ENCODE measurements at regions not wholly inside any gene's neighbourhood (a gene's known extent, or its start where the extent isn't known, plus 50 kb on each side); places are given as distances from the start of the nearest gene placed in this dataset.

DNA sequence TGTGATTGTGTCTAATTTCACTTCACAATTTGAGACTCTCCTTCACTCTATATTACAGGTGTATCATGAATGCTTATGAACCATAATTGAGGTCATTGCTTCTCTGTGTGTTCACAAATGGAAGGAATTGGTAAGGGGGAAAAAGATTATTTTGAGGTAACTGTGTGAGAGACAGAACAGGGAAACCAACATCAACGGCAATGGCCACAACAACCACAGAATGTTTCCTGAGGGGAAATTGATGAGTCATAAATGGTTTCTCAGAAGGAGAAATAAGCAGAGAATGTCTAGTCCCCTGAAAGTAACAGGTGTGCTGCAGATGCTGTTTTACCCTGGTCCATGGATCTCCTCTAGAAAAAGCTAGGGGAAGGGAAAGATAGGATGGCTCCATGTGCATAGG lies 361.2 kb upstream of the GALNT5 start:
- Histone ChIP-seq H3K27me3 (ENCODE audit: insufficient read depth, low read depth) (peaks cover 24% of the 10 kb centered on the region; the same call in 1 of the 2 replicates), H3K4me1 (ENCODE audit: low read depth, poor library complexity, severe bottlenecking) (peaks cover 37% of the 10 kb centered on the region), H3K27ac (no peak overlapping the region), H3K9ac (no peak overlapping the region), H3K4me3 (IDR thresholded peaks at IDR 0.05; ENCODE audit: insufficient read depth, low read depth, low read length) (peak overlapping the region; percentile 51), H4K20me1 (ENCODE audit: insufficient read depth) (no peaks in the 10 kb centered on the region), H3K79me2 (ENCODE audit: insufficient read depth, low read depth) (no peaks in the 10 kb centered on the region), H3K4me2 (peak overlapping the region; percentile 59), H2AFZ (ENCODE audit: low read depth) (no peak overlapping the region), H3K36me3 (ENCODE audit: insufficient read depth) (no peaks in the 10 kb centered on the region)
- TF ChIP-seq, protein P1, sequence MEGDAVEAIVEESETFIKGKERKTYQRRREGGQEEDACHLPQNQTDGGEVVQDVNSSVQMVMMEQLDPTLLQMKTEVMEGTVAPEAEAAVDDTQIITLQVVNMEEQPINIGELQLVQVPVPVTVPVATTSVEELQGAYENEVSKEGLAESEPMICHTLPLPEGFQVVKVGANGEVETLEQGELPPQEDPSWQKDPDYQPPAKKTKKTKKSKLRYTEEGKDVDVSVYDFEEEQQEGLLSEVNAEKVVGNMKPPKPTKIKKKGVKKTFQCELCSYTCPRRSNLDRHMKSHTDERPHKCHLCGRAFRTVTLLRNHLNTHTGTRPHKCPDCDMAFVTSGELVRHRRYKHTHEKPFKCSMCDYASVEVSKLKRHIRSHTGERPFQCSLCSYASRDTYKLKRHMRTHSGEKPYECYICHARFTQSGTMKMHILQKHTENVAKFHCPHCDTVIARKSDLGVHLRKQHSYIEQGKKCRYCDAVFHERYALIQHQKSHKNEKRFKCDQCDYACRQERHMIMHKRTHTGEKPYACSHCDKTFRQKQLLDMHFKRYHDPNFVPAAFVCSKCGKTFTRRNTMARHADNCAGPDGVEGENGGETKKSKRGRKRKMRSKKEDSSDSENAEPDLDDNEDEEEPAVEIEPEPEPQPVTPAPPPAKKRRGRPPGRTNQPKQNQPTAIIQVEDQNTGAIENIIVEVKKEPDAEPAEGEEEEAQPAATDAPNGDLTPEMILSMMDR (conservative IDR thresholded peaks at IDR 0.05; ENCODE audit: low read depth, low read length): no peak

GRCh38 chr2:156897548-156897947 lies 360.0 kb upstream of the GALNT5 start:
- peaks cover 24% of the 10 kb centered on the region; the same call in 1 of the 2 replicates for H3K27me3 ChIP-seq (ENCODE audit: insufficient read depth, low read depth)
- H3K4me2 ChIP-seq: no peak overlapping the region
- no peak overlapping the region for H3K4me3 ChIP-seq (IDR thresholded peaks at IDR 0.05; ENCODE audit: insufficient read depth, low read depth, low read length)
- H3K9ac ChIP-seq: no peak overlapping the region
- TF ChIP-seq, protein P1 (conservative IDR thresholded peaks at IDR 0.05; ENCODE audit: low read depth, low read length): no peak
- no peak overlapping the region for H3K27ac ChIP-seq
- H4K20me1 ChIP-seq (ENCODE audit: insufficient read depth): no peaks in the 10 kb centered on the region
- no peak overlapping the region for H2AFZ ChIP-seq (ENCODE audit: low read depth)
- H3K79me2 ChIP-seq (ENCODE audit: insufficient read depth, low read depth): no peaks in the 10 kb centered on the region
- no peaks in the 10 kb centered on the region for H3K36me3 ChIP-seq (ENCODE audit: insufficient read depth)
- H3K4me1 ChIP-seq (ENCODE audit: low read depth, poor library complexity, severe bottlenecking): peaks cover 33% of the 10 kb centered on the region

- H3K79me2 ChIP-seq (ENCODE audit: insufficient read depth, low read depth): no peaks in the 10 kb centered on the region
- peaks cover 12% of the 10 kb centered on the region; the same call in 1 of the 2 replicates for H3K27me3 ChIP-seq (ENCODE audit: insufficient read depth, low read depth)
- no peak overlapping the region for H3K4me3 ChIP-seq (IDR thresholded peaks at IDR 0.05; ENCODE audit: insufficient read depth, low read depth, low read length)
- H2AFZ ChIP-seq (ENCODE audit: low read depth): no peak overlapping the region
- H3K36me3 ChIP-seq (ENCODE audit: insufficient read depth): no peaks in the 10 kb centered on the region
- no peaks in the 10 kb centered on the region for H4K20me1 ChIP-seq (ENCODE audit: insufficient read depth)
- TF ChIP-seq, protein P1 (conservative IDR thresholded peaks at IDR 0.05; ENCODE audit: low read depth, low read length): no peak
- peaks cover 11% of the 10 kb centered on the region for H3K4me1 ChIP-seq (ENCODE audit: low read depth, poor library complexity, severe bottlenecking)
- H3K27ac ChIP-seq: no peak overlapping the region
- no peak overlapping the region for H3K4me2 ChIP-seq
- no peak overlapping the region for H3K9ac ChIP-seq
These were observed 356.0 kb upstream of the GALNT5 start for GRCh38 chr2:156901373-156902031.

DNA sequence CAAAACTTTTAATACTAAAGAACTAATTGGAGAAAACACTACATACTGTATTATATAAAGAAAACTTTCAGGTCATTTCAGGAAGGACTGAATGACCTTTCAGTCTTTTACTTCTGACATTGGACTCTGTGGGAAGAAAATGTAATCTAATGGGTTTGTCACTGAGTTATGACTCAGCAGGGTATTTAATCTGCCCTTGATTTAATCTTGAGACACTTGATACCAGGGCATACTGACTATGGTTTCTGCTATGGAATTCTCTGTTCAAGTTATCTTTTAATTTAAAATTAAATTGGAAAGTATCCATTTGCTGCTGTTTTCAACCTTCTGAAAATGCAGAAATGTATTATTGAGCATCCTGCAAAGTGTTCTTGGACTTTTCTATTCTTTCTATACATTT lies 354.2 kb upstream of the GALNT5 start:
- no peaks in the 10 kb centered on the region for H3K36me3 ChIP-seq (ENCODE audit: insufficient read depth)
- H3K4me2 ChIP-seq: no peak overlapping the region
- H2AFZ ChIP-seq (ENCODE audit: low read depth): no peak overlapping the region
- H3K4me3 ChIP-seq (IDR thresholded peaks at IDR 0.05; ENCODE audit: insufficient read depth, low read depth, low read length): no peak overlapping the region
- H3K27ac ChIP-seq: no peak overlapping the region
- TF ChIP-seq, protein P1 (conservative IDR thresholded peaks at IDR 0.05; ENCODE audit: low read depth, low read length): no peak
- H3K4me1 ChIP-seq (ENCODE audit: low read depth, poor library complexity, severe bottlenecking): peaks cover 10% of the 10 kb centered on the region
- H3K79me2 ChIP-seq (ENCODE audit: insufficient read depth, low read depth): no peaks in the 10 kb centered on the region
- H3K27me3 ChIP-seq (ENCODE audit: insufficient read depth, low read depth): no peaks in the 10 kb centered on the region; the same call in 1 of the 2 replicates
- H4K20me1 ChIP-seq (ENCODE audit: insufficient read depth): no peaks in the 10 kb centered on the region
- H3K9ac ChIP-seq: no peak overlapping the region

Data from KMS-11 (cell line).